ENCODE measurements at regions not wholly inside any gene's neighbourhood (a gene's known extent, or its start where the extent isn't known, plus 50 kb on each side); places are given as distances from the start of the nearest gene placed in this dataset.
"Not testable (repeated sequence)": the region's sequence is repeated elsewhere in the genome, so short reads cannot be mapped to it uniquely, and the experiment has no call there.

- H3K4me3 ChIP-seq (ENCODE audit: control insufficient read depth in 1 of 2, extremely low read depth in 1 of 2, low read length in 1 of 2): no peak overlapping the region
- H3K27ac Mint-ChIP-seq: no peak overlapping the region
- H3K4me1 ChIP-seq (ENCODE audit: control insufficient read depth in 1 of 2, extremely low read depth in 1 of 2, insufficient read depth in 2 of 2, low read length in 2 of 2): no peaks in the 10 kb centered on the region
- no peaks in the 10 kb centered on the region for H3K4me1 Mint-ChIP-seq
- H3K9me3 Mint-ChIP-seq: peaks cover 0 to 11% (median 7%) of the 10 kb centered on the region in 3 donors
- peaks cover 6 to 7% of the 10 kb centered on the region in 2 donors for H3K27me3 Mint-ChIP-seq
- ATAC-seq (replicated peaks in 1 of 4) (no peak), DNase-seq (no peak)
- no peaks in the 10 kb centered on the region for H3K27me3 ChIP-seq (replicated peaks in 1 of 2; ENCODE audit: control insufficient read depth in 2 of 2, extremely low read depth in 1 of 2, insufficient read depth in 2 of 2, low read length in 1 of 2)
- no peaks in the 10 kb centered on the region for H3K36me3 Mint-ChIP-seq
- H3K27ac ChIP-seq (ENCODE audit: low read length): no peak overlapping the region
- H3K9me3 ChIP-seq: no peaks in the 10 kb centered on the region
- POLR2A ChIA-PET: no interaction called here
- no peaks in the 10 kb centered on the region for H3K36me3 ChIP-seq (ENCODE audit: control insufficient read depth in 2 of 2, extremely low read depth in 1 of 2, insufficient read depth in 1 of 2, low read length in 1 of 2)
- H3K4me3 Mint-ChIP-seq: no peak overlapping the region
- no CpG with 5 or more reads among the region's 4 CpGs for WGBS (ENCODE audit: insufficient coverage)
- CTCF ChIA-PET: no interaction called here
Observed at GRCh38 chr1:170415710-170416372, 116.1 kb upstream of the GORAB start.

- no peak overlapping the region for H3K27ac ChIP-seq (ENCODE audit: low read length)
- H3K4me1 Mint-ChIP-seq: no peaks in the 10 kb centered on the region
- no peak overlapping the region for H3K4me3 ChIP-seq (ENCODE audit: control insufficient read depth in 1 of 2, extremely low read depth in 1 of 2, low read length in 1 of 2)
- no peaks in the 10 kb centered on the region for H3K4me1 ChIP-seq (ENCODE audit: control insufficient read depth in 1 of 2, extremely low read depth in 1 of 2, insufficient read depth in 2 of 2, low read length in 2 of 2)
- DNase-seq: no peak
- no peak overlapping the region for H3K27ac Mint-ChIP-seq
- H3K9me3 Mint-ChIP-seq: peaks cover 0 to 6% (median 0%) of the 10 kb centered on the region in 3 donors
- H3K36me3 Mint-ChIP-seq: no peaks in the 10 kb centered on the region
- CTCF ChIA-PET: no interaction called here
- H3K4me3 Mint-ChIP-seq: no peak overlapping the region
- no peaks in the 10 kb centered on the region for H3K27me3 ChIP-seq (replicated peaks in 1 of 2; ENCODE audit: control insufficient read depth in 2 of 2, extremely low read depth in 1 of 2, insufficient read depth in 2 of 2, low read length in 1 of 2)
- POLR2A ChIA-PET: no interaction called here
- H3K9me3 ChIP-seq: no peaks in the 10 kb centered on the region
- no peak for ATAC-seq (replicated peaks in 1 of 4)
- H3K27me3 Mint-ChIP-seq: peaks cover 19 to 31% of the 10 kb centered on the region in 2 donors
- H3K36me3 ChIP-seq (ENCODE audit: control insufficient read depth in 2 of 2, extremely low read depth in 1 of 2, insufficient read depth in 1 of 2, low read length in 1 of 2): no peaks in the 10 kb centered on the region
- WGBS (ENCODE audit: insufficient coverage): no CpG with 5 or more reads among the region's 1 CpG
Observed at GRCh38 chr1:170424346-170424745, 107.6 kb upstream of the GORAB start.

GRCh38 chr1:170426596-170426995 is 105.4 kb upstream of the GORAB start:
- Histone ChIP-seq H3K27me3 (replicated peaks in 1 of 2; ENCODE audit: control insufficient read depth in 2 of 2, extremely low read depth in 1 of 2, insufficient read depth in 2 of 2, low read length in 1 of 2) (no peaks in the 10 kb centered on the region), H3K36me3 (ENCODE audit: control insufficient read depth in 2 of 2, extremely low read depth in 1 of 2, insufficient read depth in 1 of 2, low read length in 1 of 2) (no peaks in the 10 kb centered on the region), H3K9me3 (no peaks in the 10 kb centered on the region), H3K4me3 (ENCODE audit: control insufficient read depth in 1 of 2, extremely low read depth in 1 of 2, low read length in 1 of 2) (no peak overlapping the region), H3K27ac (ENCODE audit: low read length) (no peak overlapping the region), H3K4me1 (ENCODE audit: control insufficient read depth in 1 of 2, extremely low read depth in 1 of 2, insufficient read depth in 2 of 2, low read length in 2 of 2) (no peaks in the 10 kb centered on the region)
- WGBS (ENCODE audit: insufficient coverage): no CpG with 5 or more reads among the region's 5 CpGs
- POLR2A ChIA-PET: no interaction called here
- CTCF ChIA-PET: no interaction called here
- H3K4me1 Mint-ChIP-seq: no peaks in the 10 kb centered on the region
- no peak for ATAC-seq (replicated peaks in 1 of 4)
- no peak overlapping the region for H3K4me3 Mint-ChIP-seq
- no peaks in the 10 kb centered on the region for H3K36me3 Mint-ChIP-seq
- H3K27me3 Mint-ChIP-seq: peaks cover 23 to 35% of the 10 kb centered on the region in 2 donors
- H3K27ac Mint-ChIP-seq: no peak overlapping the region
- no peak for DNase-seq
- peaks cover 0 to 14% (median 6%) of the 10 kb centered on the region in 3 donors for H3K9me3 Mint-ChIP-seq

GRCh38 chr1:170427002-170427401 is 105.0 kb upstream of the GORAB start:
- H3K4me1 Mint-ChIP-seq; H3K4me3 ChIP-seq (ENCODE audit: control insufficient read depth in 1 of 2, extremely low read depth in 1 of 2, low read length in 1 of 2); H3K27ac Mint-ChIP-seq; DNase-seq; ATAC-seq (replicated peaks in 1 of 4); H3K9me3 ChIP-seq; H3K4me1 ChIP-seq (ENCODE audit: control insufficient read depth in 1 of 2, extremely low read depth in 1 of 2, insufficient read depth in 2 of 2, low read length in 2 of 2); H3K27me3 ChIP-seq (replicated peaks in 1 of 2; ENCODE audit: control insufficient read depth in 2 of 2, extremely low read depth in 1 of 2, insufficient read depth in 2 of 2, low read length in 1 of 2); H3K27ac ChIP-seq (ENCODE audit: low read length); H3K36me3 Mint-ChIP-seq; H3K4me3 Mint-ChIP-seq; CTCF ChIA-PET; H3K36me3 ChIP-seq (ENCODE audit: control insufficient read depth in 2 of 2, extremely low read depth in 1 of 2, insufficient read depth in 1 of 2, low read length in 1 of 2); POLR2A ChIA-PET: not testable (repeated sequence)
- Mint-ChIP-seq H3K9me3 (peaks cover 0 to 14% (median 6%) of the 10 kb centered on the region in 3 donors), H3K27me3 (peaks cover 23 to 35% of the 10 kb centered on the region in 2 donors)
- no CpG with 5 or more reads among the region's 1 CpG for WGBS (ENCODE audit: insufficient coverage)

GRCh38 chr1:170436928-170437327 is 95.0 kb upstream of the GORAB start:
- ChIA-PET CTCF (no interaction called here), POLR2A (no interaction called here)
- Histone ChIP-seq H3K36me3 (ENCODE audit: control insufficient read depth in 2 of 2, extremely low read depth in 1 of 2, insufficient read depth in 1 of 2, low read length in 1 of 2) (no peaks in the 10 kb centered on the region), H3K4me3 (ENCODE audit: control insufficient read depth in 1 of 2, extremely low read depth in 1 of 2, low read length in 1 of 2) (no peak overlapping the region), H3K9me3 (no peaks in the 10 kb centered on the region), H3K27ac (ENCODE audit: low read length) (no peak overlapping the region), H3K27me3 (replicated peaks in 1 of 2; ENCODE audit: control insufficient read depth in 2 of 2, extremely low read depth in 1 of 2, insufficient read depth in 2 of 2, low read length in 1 of 2) (no peaks in the 10 kb centered on the region), H3K4me1 (ENCODE audit: control insufficient read depth in 1 of 2, extremely low read depth in 1 of 2, insufficient read depth in 2 of 2, low read length in 2 of 2) (no peaks in the 10 kb centered on the region)
- H3K4me3 Mint-ChIP-seq: no peak overlapping the region
- DNase-seq: no peak
- peaks cover 0 to 11% (median 2%) of the 10 kb centered on the region in 3 donors for H3K9me3 Mint-ChIP-seq
- peaks cover 3 to 12% of the 10 kb centered on the region in 2 donors for H3K27me3 Mint-ChIP-seq
- H3K4me1 Mint-ChIP-seq: no peaks in the 10 kb centered on the region
- no peaks in the 10 kb centered on the region for H3K36me3 Mint-ChIP-seq
- H3K27ac Mint-ChIP-seq: no peak overlapping the region
- 89% methylated on average over 1 of the region's 3 CpGs for WGBS (ENCODE audit: insufficient coverage)
- no peak for ATAC-seq (replicated peaks in 1 of 4)

GRCh38 chr1:170445096-170445495 is 86.9 kb upstream of the GORAB start:
- Histone ChIP-seq H3K27ac (ENCODE audit: low read length) (no peak overlapping the region), H3K9me3 (no peaks in the 10 kb centered on the region), H3K36me3 (ENCODE audit: control insufficient read depth in 2 of 2, extremely low read depth in 1 of 2, insufficient read depth in 1 of 2, low read length in 1 of 2) (no peaks in the 10 kb centered on the region), H3K4me1 (ENCODE audit: control insufficient read depth in 1 of 2, extremely low read depth in 1 of 2, insufficient read depth in 2 of 2, low read length in 2 of 2) (no peaks in the 10 kb centered on the region), H3K4me3 (ENCODE audit: control insufficient read depth in 1 of 2, extremely low read depth in 1 of 2, low read length in 1 of 2) (no peak overlapping the region), H3K27me3 (replicated peaks in 1 of 2; ENCODE audit: control insufficient read depth in 2 of 2, extremely low read depth in 1 of 2, insufficient read depth in 2 of 2, low read length in 1 of 2) (no peaks in the 10 kb centered on the region)
- no CpG with 5 or more reads among the region's 3 CpGs for WGBS (ENCODE audit: insufficient coverage)
- ATAC-seq (replicated peaks in 1 of 4): no peak
- H3K27ac Mint-ChIP-seq: no peak overlapping the region
- CTCF ChIA-PET: no interaction called here
- POLR2A ChIA-PET: no interaction called here
- H3K36me3 Mint-ChIP-seq: no peaks in the 10 kb centered on the region
- no peaks in the 10 kb centered on the region for H3K4me1 Mint-ChIP-seq
- peaks cover 0 to 7% (median 2%) of the 10 kb centered on the region in 3 donors for H3K9me3 Mint-ChIP-seq
- no peak for DNase-seq
- H3K27me3 Mint-ChIP-seq: peaks cover 1 to 12% of the 10 kb centered on the region in 2 donors
- no peak overlapping the region for H3K4me3 Mint-ChIP-seq

- no peaks in the 10 kb centered on the region for H3K9me3 ChIP-seq
- Mint-ChIP-seq H3K27me3 (peaks cover 0 to 8% of the 10 kb centered on the region in 2 donors), H3K36me3 (no peaks in the 10 kb centered on the region), H3K27ac (no peak overlapping the region), H3K4me3 (no peak overlapping the region), H3K4me1 (no peaks in the 10 kb centered on the region), H3K9me3 (peaks cover 0 to 12% (median 0%) of the 10 kb centered on the region in 3 donors)
- CTCF ChIA-PET: no interaction called here
- DNase-seq (no peak), ATAC-seq (replicated peaks in 1 of 4) (no peak)
- no peak overlapping the region for H3K27ac ChIP-seq (ENCODE audit: low read length)
- no peaks in the 10 kb centered on the region for H3K4me1 ChIP-seq (ENCODE audit: control insufficient read depth in 1 of 2, extremely low read depth in 1 of 2, insufficient read depth in 2 of 2, low read length in 2 of 2)
- POLR2A ChIA-PET: no interaction called here
- no peaks in the 10 kb centered on the region for H3K36me3 ChIP-seq (ENCODE audit: control insufficient read depth in 2 of 2, extremely low read depth in 1 of 2, insufficient read depth in 1 of 2, low read length in 1 of 2)
- no peak overlapping the region for H3K4me3 ChIP-seq (ENCODE audit: control insufficient read depth in 1 of 2, extremely low read depth in 1 of 2, low read length in 1 of 2)
- H3K27me3 ChIP-seq (replicated peaks in 1 of 2; ENCODE audit: control insufficient read depth in 2 of 2, extremely low read depth in 1 of 2, insufficient read depth in 2 of 2, low read length in 1 of 2): no peaks in the 10 kb centered on the region
Observed at GRCh38 chr1:170448661-170449158, 83.3 kb upstream of the GORAB start.

Measured in T-cell (primary cell).